ENCODE measurements at regions not wholly inside any gene's neighbourhood (a gene's known extent, or its start where the extent isn't known, plus 50 kb on each side); places are given as distances from the start of the nearest gene placed in this dataset.

GRCh38 chr11:34823639-34824038 is 92.5 kb downstream of the APIP start:
- in situ Hi-C loops (cut with HindIII; ENCODE audit: extremely low pct_ligation_motif_present, low pct_unique_long_range_greater_than_20kb) = no loop called here
- intact Hi-C loops (cut with micrococcal nuclease; ENCODE audit: unreplicated experiment) = loop anchor here (2.0 kb wide), 1 partner anchor 237 kb away; no protein-coding TSS in a partner anchor
- CTCF ChIA-PET (ENCODE audit: low intra/inter-chr PET ratio, low total read pairs) = no interaction called here
- BruUV-seq (replicated peaks) = no TSS peak
- peaks cover 62% of the 10 kb centered on the region for H3K4me1 ChIP-seq (ENCODE audit: insufficient read depth, low read length)
- no peak overlapping the region for H3K9ac ChIP-seq (ENCODE audit: insufficient read depth, low read depth, low read length)
- DNase-seq (ENCODE audit: low spot score) (no peak), ATAC-seq (no peak), FAIRE-seq (no peak)
- H4K20me1 ChIP-seq (ENCODE audit: insufficient read depth, low read length) = no peaks in the 10 kb centered on the region
- no peaks in the 10 kb centered on the region for H3K27me3 ChIP-seq (ENCODE audit: control insufficient read depth in 1 of 2, insufficient read depth in 2 of 2, low read length in 2 of 2)
- no peaks in the 10 kb centered on the region for H3K36me3 ChIP-seq (replicated peaks in 1 of 2; ENCODE audit: control insufficient read depth in 1 of 2, insufficient read depth in 2 of 2, low read length in 2 of 2)
- TF ChIP-seq, protein P1, sequence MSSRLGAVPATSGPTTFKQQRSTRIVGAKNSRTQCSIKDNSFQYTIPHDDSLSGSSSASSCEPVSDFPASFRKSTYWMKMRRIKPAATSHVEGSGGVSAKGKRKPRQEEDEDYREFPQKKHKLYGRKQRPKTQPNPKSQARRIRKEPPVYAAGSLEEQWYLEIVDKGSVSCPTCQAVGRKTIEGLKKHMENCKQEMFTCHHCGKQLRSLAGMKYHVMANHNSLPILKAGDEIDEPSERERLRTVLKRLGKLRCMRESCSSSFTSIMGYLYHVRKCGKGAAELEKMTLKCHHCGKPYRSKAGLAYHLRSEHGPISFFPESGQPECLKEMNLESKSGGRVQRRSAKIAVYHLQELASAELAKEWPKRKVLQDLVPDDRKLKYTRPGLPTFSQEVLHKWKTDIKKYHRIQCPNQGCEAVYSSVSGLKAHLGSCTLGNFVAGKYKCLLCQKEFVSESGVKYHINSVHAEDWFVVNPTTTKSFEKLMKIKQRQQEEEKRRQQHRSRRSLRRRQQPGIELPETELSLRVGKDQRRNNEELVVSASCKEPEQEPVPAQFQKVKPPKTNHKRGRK (CRISPR knock-in tag; IDR thresholded peaks at IDR 0.05) = no peak
- TF ChIP-seq, protein P2, sequence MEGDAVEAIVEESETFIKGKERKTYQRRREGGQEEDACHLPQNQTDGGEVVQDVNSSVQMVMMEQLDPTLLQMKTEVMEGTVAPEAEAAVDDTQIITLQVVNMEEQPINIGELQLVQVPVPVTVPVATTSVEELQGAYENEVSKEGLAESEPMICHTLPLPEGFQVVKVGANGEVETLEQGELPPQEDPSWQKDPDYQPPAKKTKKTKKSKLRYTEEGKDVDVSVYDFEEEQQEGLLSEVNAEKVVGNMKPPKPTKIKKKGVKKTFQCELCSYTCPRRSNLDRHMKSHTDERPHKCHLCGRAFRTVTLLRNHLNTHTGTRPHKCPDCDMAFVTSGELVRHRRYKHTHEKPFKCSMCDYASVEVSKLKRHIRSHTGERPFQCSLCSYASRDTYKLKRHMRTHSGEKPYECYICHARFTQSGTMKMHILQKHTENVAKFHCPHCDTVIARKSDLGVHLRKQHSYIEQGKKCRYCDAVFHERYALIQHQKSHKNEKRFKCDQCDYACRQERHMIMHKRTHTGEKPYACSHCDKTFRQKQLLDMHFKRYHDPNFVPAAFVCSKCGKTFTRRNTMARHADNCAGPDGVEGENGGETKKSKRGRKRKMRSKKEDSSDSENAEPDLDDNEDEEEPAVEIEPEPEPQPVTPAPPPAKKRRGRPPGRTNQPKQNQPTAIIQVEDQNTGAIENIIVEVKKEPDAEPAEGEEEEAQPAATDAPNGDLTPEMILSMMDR (CRISPR knock-in tag; IDR thresholded peaks at IDR 0.05) = no peak
- TF ChIP-seq, protein P3, sequence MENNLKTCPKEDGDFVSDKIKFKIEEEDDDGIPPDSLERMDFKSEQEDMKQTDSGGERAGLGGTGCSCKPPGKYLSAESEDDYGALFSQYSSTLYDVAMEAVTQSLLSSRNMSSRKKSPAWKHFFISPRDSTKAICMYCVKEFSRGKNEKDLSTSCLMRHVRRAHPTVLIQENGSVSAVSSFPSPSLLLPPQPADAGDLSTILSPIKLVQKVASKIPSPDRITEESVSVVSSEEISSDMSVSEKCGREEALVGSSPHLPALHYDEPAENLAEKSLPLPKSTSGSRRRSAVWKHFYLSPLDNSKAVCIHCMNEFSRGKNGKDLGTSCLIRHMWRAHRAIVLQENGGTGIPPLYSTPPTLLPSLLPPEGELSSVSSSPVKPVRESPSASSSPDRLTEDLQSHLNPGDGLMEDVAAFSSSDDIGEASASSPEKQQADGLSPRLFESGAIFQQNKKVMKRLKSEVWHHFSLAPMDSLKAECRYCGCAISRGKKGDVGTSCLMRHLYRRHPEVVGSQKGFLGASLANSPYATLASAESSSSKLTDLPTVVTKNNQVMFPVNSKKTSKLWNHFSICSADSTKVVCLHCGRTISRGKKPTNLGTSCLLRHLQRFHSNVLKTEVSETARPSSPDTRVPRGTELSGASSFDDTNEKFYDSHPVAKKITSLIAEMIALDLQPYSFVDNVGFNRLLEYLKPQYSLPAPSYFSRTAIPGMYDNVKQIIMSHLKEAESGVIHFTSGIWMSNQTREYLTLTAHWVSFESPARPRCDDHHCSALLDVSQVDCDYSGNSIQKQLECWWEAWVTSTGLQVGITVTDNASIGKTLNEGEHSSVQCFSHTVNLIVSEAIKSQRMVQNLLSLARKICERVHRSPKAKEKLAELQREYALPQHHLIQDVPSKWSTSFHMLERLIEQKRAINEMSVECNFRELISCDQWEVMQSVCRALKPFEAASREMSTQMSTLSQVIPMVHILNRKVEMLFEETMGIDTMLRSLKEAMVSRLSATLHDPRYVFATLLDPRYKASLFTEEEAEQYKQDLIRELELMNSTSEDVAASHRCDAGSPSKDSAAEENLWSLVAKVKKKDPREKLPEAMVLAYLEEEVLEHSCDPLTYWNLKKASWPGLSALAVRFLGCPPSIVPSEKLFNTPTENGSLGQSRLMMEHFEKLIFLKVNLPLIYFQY (CRISPR knock-in tag; IDR thresholded peaks at IDR 0.05; ENCODE audit: borderline replicate concordance) = no peak
- no peak for TF ChIP-seq ZNF792 (CRISPR knock-in tag; IDR thresholded peaks at IDR 0.05)
- no peak for TF ChIP-seq KAT7 (CRISPR knock-in tag; IDR thresholded peaks at IDR 0.05; ENCODE audit: borderline replicate concordance)
- TF ChIP-seq MTERF4 (CRISPR knock-in tag; IDR thresholded peaks at IDR 0.05) = no peak
- TF ChIP-seq, protein P4, sequence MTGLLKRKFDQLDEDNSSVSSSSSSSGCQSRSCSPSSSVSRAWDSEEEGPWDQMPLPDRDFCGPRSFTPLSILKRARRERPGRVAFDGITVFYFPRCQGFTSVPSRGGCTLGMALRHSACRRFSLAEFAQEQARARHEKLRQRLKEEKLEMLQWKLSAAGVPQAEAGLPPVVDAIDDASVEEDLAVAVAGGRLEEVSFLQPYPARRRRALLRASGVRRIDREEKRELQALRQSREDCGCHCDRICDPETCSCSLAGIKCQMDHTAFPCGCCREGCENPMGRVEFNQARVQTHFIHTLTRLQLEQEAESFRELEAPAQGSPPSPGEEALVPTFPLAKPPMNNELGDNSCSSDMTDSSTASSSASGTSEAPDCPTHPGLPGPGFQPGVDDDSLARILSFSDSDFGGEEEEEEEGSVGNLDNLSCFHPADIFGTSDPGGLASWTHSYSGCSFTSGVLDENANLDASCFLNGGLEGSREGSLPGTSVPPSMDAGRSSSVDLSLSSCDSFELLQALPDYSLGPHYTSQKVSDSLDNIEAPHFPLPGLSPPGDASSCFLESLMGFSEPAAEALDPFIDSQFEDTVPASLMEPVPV (CRISPR knock-in tag; IDR thresholded peaks at IDR 0.05) = no peak
- TF ChIP-seq, protein P5, sequence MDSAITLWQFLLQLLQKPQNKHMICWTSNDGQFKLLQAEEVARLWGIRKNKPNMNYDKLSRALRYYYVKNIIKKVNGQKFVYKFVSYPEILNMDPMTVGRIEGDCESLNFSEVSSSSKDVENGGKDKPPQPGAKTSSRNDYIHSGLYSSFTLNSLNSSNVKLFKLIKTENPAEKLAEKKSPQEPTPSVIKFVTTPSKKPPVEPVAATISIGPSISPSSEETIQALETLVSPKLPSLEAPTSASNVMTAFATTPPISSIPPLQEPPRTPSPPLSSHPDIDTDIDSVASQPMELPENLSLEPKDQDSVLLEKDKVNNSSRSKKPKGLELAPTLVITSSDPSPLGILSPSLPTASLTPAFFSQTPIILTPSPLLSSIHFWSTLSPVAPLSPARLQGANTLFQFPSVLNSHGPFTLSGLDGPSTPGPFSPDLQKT (CRISPR knock-in tag; IDR thresholded peaks at IDR 0.05; ENCODE audit: borderline replicate concordance) = no peak
- no peak for TF ChIP-seq ZNF746 (CRISPR knock-in tag; IDR thresholded peaks at IDR 0.05)
- POLR2A ChIA-PET = interaction anchor here (2.7 kb wide), 1 partner anchor 223 kb away, joined by 13 read pairs; no protein-coding TSS in a partner anchor
- H3K4me2 ChIP-seq (ENCODE audit: low read depth, low read length) = no peak overlapping the region
- H3K9me3 ChIP-seq (ENCODE audit: low read length) = no peaks in the 10 kb centered on the region
- no peak overlapping the region for H3K4me3 ChIP-seq (replicated peaks in 1 of 3; ENCODE audit: insufficient read depth in 1 of 3, low read depth in 2 of 3, low read length in 3 of 3)
- H3K27ac ChIP-seq (ENCODE audit: extremely low read length, insufficient read depth, low read length) = no peak overlapping the region
- H2AFZ ChIP-seq (ENCODE audit: low read length) = no peak overlapping the region
- H3K79me2 ChIP-seq (ENCODE audit: insufficient read depth, low read length) = no peaks in the 10 kb centered on the region
- WGBS (ENCODE audit: low lambda C conversion rate) = 86% methylated on average over 2 of the region's 2 CpGs
